ENCODE measurements at regions not wholly inside any gene's neighbourhood (a gene's known extent, or its start where the extent isn't known, plus 50 kb on each side); places are given as distances from the start of the nearest gene placed in this dataset.

GRCh38 chr4:164412246-164412645 lies 341.7 kb upstream of the SMIM31 start (continued):
- TF ChIP-seq, protein P1, sequence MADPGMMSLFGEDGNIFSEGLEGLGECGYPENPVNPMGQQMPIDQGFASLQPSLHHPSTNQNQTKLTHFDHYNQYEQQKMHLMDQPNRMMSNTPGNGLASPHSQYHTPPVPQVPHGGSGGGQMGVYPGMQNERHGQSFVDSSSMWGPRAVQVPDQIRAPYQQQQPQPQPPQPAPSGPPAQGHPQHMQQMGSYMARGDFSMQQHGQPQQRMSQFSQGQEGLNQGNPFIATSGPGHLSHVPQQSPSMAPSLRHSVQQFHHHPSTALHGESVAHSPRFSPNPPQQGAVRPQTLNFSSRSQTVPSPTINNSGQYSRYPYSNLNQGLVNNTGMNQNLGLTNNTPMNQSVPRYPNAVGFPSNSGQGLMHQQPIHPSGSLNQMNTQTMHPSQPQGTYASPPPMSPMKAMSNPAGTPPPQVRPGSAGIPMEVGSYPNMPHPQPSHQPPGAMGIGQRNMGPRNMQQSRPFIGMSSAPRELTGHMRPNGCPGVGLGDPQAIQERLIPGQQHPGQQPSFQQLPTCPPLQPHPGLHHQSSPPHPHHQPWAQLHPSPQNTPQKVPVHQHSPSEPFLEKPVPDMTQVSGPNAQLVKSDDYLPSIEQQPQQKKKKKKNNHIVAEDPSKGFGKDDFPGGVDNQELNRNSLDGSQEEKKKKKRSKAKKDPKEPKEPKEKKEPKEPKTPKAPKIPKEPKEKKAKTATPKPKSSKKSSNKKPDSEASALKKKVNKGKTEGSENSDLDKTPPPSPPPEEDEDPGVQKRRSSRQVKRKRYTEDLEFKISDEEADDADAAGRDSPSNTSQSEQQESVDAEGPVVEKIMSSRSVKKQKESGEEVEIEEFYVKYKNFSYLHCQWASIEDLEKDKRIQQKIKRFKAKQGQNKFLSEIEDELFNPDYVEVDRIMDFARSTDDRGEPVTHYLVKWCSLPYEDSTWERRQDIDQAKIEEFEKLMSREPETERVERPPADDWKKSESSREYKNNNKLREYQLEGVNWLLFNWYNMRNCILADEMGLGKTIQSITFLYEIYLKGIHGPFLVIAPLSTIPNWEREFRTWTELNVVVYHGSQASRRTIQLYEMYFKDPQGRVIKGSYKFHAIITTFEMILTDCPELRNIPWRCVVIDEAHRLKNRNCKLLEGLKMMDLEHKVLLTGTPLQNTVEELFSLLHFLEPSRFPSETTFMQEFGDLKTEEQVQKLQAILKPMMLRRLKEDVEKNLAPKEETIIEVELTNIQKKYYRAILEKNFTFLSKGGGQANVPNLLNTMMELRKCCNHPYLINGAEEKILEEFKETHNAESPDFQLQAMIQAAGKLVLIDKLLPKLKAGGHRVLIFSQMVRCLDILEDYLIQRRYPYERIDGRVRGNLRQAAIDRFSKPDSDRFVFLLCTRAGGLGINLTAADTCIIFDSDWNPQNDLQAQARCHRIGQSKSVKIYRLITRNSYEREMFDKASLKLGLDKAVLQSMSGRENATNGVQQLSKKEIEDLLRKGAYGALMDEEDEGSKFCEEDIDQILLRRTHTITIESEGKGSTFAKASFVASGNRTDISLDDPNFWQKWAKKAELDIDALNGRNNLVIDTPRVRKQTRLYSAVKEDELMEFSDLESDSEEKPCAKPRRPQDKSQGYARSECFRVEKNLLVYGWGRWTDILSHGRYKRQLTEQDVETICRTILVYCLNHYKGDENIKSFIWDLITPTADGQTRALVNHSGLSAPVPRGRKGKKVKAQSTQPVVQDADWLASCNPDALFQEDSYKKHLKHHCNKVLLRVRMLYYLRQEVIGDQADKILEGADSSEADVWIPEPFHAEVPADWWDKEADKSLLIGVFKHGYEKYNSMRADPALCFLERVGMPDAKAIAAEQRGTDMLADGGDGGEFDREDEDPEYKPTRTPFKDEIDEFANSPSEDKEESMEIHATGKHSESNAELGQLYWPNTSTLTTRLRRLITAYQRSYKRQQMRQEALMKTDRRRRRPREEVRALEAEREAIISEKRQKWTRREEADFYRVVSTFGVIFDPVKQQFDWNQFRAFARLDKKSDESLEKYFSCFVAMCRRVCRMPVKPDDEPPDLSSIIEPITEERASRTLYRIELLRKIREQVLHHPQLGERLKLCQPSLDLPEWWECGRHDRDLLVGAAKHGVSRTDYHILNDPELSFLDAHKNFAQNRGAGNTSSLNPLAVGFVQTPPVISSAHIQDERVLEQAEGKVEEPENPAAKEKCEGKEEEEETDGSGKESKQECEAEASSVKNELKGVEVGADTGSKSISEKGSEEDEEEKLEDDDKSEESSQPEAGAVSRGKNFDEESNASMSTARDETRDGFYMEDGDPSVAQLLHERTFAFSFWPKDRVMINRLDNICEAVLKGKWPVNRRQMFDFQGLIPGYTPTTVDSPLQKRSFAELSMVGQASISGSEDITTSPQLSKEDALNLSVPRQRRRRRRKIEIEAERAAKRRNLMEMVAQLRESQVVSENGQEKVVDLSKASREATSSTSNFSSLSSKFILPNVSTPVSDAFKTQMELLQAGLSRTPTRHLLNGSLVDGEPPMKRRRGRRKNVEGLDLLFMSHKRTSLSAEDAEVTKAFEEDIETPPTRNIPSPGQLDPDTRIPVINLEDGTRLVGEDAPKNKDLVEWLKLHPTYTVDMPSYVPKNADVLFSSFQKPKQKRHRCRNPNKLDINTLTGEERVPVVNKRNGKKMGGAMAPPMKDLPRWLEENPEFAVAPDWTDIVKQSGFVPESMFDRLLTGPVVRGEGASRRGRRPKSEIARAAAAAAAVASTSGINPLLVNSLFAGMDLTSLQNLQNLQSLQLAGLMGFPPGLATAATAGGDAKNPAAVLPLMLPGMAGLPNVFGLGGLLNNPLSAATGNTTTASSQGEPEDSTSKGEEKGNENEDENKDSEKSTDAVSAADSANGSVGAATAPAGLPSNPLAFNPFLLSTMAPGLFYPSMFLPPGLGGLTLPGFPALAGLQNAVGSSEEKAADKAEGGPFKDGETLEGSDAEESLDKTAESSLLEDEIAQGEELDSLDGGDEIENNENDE (IDR thresholded peaks at IDR 0.05; ENCODE audit: insufficient replicate concordance, low read length) = no peak
- no peak for TF ChIP-seq HDAC6 (IDR thresholded peaks at IDR 0.05; ENCODE audit: low read depth, low read length)

Measured in H1 (cell line).